ENCODE measurements at regions not wholly inside any gene's neighbourhood (a gene's known extent, or its start where the extent isn't known, plus 50 kb on each side); places are given as distances from the start of the nearest gene placed in this dataset.

DNA sequence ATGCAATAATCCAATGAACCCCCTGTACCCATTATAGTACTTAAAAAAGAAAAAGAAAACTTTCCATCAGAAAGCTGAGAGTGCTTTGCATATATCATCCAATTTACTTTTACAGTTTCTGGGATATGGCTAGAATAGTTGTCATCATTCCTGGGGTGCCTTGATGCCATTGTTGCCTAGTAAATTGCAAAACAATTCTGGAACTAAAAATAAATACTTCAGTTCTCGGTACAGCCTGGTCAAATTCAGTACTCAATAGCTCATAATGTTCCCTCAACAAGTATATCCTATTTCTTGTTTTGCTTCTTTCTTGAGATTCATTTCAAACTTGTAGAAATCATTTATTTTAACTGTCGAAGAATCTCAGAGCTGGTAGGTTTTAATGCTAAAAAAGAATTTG lies 334.7 kb upstream of the MDFIC2 start:
- H3K27ac ChIP-seq, result no peak overlapping the region
- H3K4me3 ChIP-seq, result no peak overlapping the region
- 69 to 81% methylated on average over 2 of the region's 2 CpGs for WGBS, 2 donors
- no peaks in the 10 kb centered on the region for H3K27me3 ChIP-seq
- DNase-seq, result no peak
- no peaks in the 10 kb centered on the region for H3K4me1 ChIP-seq
- no peaks in the 10 kb centered on the region for H3K36me3 ChIP-seq
- TF ChIP-seq, protein P1, sequence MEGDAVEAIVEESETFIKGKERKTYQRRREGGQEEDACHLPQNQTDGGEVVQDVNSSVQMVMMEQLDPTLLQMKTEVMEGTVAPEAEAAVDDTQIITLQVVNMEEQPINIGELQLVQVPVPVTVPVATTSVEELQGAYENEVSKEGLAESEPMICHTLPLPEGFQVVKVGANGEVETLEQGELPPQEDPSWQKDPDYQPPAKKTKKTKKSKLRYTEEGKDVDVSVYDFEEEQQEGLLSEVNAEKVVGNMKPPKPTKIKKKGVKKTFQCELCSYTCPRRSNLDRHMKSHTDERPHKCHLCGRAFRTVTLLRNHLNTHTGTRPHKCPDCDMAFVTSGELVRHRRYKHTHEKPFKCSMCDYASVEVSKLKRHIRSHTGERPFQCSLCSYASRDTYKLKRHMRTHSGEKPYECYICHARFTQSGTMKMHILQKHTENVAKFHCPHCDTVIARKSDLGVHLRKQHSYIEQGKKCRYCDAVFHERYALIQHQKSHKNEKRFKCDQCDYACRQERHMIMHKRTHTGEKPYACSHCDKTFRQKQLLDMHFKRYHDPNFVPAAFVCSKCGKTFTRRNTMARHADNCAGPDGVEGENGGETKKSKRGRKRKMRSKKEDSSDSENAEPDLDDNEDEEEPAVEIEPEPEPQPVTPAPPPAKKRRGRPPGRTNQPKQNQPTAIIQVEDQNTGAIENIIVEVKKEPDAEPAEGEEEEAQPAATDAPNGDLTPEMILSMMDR (IDR thresholded peaks at IDR 0.05), result no peak
- no peak for TF ChIP-seq POLR2AphosphoS5 (IDR thresholded peaks at IDR 0.05)
- no peak for TF ChIP-seq POLR2A (IDR thresholded peaks at IDR 0.05)
- TF ChIP-seq EP300 (IDR thresholded peaks at IDR 0.05), result no peak
- H3K9me3 ChIP-seq, result no peaks in the 10 kb centered on the region
- ATAC-seq (ENCODE audit: low FRiP score in 2 of 2), result no peak

DNA sequence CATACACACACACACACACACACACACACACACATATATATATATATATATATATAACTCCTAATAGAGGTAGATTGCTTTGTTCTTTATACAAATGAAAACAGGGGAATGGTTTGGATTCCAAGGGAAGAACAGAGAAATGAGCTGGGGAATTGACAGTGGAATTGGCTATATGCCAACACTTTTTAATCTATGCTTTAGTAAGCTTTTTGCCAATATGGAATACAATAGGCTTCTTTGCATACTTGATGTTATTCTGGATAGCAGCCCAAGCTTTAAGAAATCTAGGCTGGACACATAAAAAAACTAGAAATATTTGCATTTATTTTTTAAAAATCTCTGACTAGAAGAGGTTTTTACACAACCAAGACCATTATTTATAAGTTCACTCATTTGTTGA lies 334.2 kb upstream of the MDFIC2 start:
- TF ChIP-seq, protein P1 (IDR thresholded peaks at IDR 0.05), result no peak
- no peak for TF ChIP-seq EP300 (IDR thresholded peaks at IDR 0.05)
- no peak for TF ChIP-seq POLR2A (IDR thresholded peaks at IDR 0.05)
- TF ChIP-seq POLR2AphosphoS5 (IDR thresholded peaks at IDR 0.05), result no peak
- no peak for DNase-seq
- Histone ChIP-seq H3K4me3 (no peak overlapping the region), H3K9me3 (no peaks in the 10 kb centered on the region), H3K36me3 (no peaks in the 10 kb centered on the region), H3K27me3 (no peaks in the 10 kb centered on the region), H3K27ac (no peak overlapping the region), H3K4me1 (no peaks in the 10 kb centered on the region)
- no peak for ATAC-seq (ENCODE audit: low FRiP score in 2 of 2)

DNA sequence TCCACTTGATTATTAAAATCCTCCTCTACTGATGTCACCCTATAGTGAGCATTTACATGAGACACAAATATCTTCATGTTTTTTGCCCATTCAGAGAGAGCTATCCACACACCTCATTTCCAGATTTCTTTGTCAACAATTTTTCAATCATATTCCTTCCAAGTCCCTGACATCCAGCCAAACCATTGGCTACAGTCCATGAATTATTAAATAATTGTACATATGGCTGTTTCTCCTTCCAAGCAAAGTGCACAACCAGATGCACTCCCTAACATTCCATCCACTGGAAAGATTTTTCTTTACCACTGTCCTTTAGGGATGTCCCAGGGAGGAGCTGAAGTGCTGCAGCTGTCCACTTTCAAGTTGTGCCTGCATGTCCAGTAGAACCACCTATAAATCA lies 328.0 kb upstream of the MDFIC2 start:
- H3K27ac ChIP-seq, result no peak overlapping the region
- H3K27me3 ChIP-seq, result no peaks in the 10 kb centered on the region
- H3K4me3 ChIP-seq, result no peak overlapping the region
- TF ChIP-seq POLR2A (IDR thresholded peaks at IDR 0.05), result no peak
- no peak for TF ChIP-seq POLR2AphosphoS5 (IDR thresholded peaks at IDR 0.05)
- TF ChIP-seq, protein P1 (IDR thresholded peaks at IDR 0.05), result no peak
- TF ChIP-seq EP300 (IDR thresholded peaks at IDR 0.05), result no peak
- no peaks in the 10 kb centered on the region for H3K9me3 ChIP-seq
- H3K36me3 ChIP-seq, result no peaks in the 10 kb centered on the region
- H3K4me1 ChIP-seq, result no peaks in the 10 kb centered on the region
- no peak for DNase-seq
- no peak for ATAC-seq (ENCODE audit: low FRiP score in 2 of 2)

DNA sequence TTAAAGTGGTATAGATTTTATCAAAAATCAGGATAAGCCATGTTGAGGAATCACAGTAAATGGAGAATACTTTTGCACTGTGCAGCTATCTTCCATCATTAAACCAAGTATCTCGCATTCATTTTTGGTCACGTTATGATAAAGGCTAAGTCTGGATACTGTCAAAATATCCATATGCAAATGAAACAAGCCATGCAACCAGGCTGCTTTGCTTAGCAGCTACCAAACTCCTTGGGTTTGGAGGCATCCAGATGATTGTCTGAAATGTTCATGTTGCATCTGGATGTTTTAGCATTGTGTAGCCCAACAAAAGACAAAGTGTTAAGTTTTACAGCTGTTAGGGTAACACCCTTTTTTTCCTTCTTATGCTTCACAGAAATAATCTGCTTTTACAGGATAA lies 322.9 kb upstream of the MDFIC2 start:
- 50 to 87% methylated on average over 2 of the region's 2 CpGs for WGBS, 2 donors
- H3K36me3 ChIP-seq, result no peaks in the 10 kb centered on the region
- TF ChIP-seq EP300 (IDR thresholded peaks at IDR 0.05), result no peak
- no peak for TF ChIP-seq POLR2AphosphoS5 (IDR thresholded peaks at IDR 0.05)
- TF ChIP-seq POLR2A (IDR thresholded peaks at IDR 0.05), result no peak
- TF ChIP-seq, protein P1 (IDR thresholded peaks at IDR 0.05), result no peak
- ATAC-seq (ENCODE audit: low FRiP score in 2 of 2) (no peak), DNase-seq (no peak)
- H3K4me3 ChIP-seq, result no peak overlapping the region
- no peaks in the 10 kb centered on the region for H3K27me3 ChIP-seq
- H3K9me3 ChIP-seq, result no peaks in the 10 kb centered on the region
- H3K4me1 ChIP-seq, result no peaks in the 10 kb centered on the region
- H3K27ac ChIP-seq, result no peak overlapping the region

DNA sequence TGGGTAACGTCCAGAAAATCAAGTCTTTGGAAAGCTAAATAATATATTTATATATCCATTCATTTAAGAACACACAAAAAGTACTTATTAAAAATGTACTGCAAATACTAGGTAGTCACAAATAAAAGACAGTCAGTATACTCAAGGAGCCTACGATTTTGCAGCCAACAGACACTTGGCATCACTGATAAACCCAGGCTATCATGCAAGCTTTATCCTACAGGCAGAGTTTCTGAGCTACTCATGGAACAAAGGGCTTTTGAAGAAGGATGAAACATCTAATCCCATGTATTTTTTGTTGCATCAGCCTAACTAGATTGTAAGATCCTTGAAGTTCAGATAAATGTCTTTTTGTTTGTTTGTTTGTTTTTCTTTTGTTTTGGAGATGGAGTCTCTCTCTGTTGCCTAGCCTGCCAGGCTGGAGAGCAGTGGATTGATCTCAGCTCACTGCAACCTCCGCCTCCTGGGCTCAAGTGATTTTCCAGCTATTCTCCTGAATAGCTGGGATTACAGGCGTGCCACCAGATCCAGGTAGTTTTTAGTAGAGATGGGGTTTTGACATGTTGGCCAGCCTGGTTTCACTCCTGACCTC lies 319.4 kb upstream of the MDFIC2 start:
- no peaks in the 10 kb centered on the region for H3K4me1 ChIP-seq
- ATAC-seq (ENCODE audit: low FRiP score in 2 of 2), result no peak
- no peak overlapping the region for H3K4me3 ChIP-seq
- 70 to 78% methylated on average over 4 of the region's 4 CpGs for WGBS, 2 donors
- H3K9me3 ChIP-seq, result no peaks in the 10 kb centered on the region
- no peaks in the 10 kb centered on the region for H3K36me3 ChIP-seq
- H3K27ac ChIP-seq, result no peak overlapping the region
- H3K27me3 ChIP-seq, result no peaks in the 10 kb centered on the region
- no peak for DNase-seq
- TF ChIP-seq, protein P1 (IDR thresholded peaks at IDR 0.05), result no peak
- TF ChIP-seq POLR2A (IDR thresholded peaks at IDR 0.05), result no peak
- no peak for TF ChIP-seq EP300 (IDR thresholded peaks at IDR 0.05)
- TF ChIP-seq POLR2AphosphoS5 (IDR thresholded peaks at IDR 0.05), result no peak
